Fibroblast of mammary gland (primary cell): ENCODE measurements at regions not wholly inside any gene's neighbourhood (a gene's known extent, or its start where the extent isn't known, plus 50 kb on each side); places are given as distances from the start of the nearest gene placed in this dataset.

Experiments
- DNase-seq: peaks from one replicate; pipeline ENCODE4 v3.0.0-alpha.2; 2010; ENCODE audit warnings: low read depth
- H3K4me3 ChIP-seq: 2 replicates; pipeline ENCODE4 v1.5.1; 2011; ENCODE audit warnings: low read depth, mild to moderate bottlenecking, low read length, moderate library complexity; ENCODE audit not compliant: control insufficient read depth
- CTCF ChIP-seq: conservative IDR thresholded peaks from 2 replicates; pipeline ENCODE4 v1.5.1; 2011; ENCODE audit warnings: low read depth, low read length, inconsistent platforms; ENCODE audit not compliant: control insufficient read depth, insufficient read depth

DNA sequence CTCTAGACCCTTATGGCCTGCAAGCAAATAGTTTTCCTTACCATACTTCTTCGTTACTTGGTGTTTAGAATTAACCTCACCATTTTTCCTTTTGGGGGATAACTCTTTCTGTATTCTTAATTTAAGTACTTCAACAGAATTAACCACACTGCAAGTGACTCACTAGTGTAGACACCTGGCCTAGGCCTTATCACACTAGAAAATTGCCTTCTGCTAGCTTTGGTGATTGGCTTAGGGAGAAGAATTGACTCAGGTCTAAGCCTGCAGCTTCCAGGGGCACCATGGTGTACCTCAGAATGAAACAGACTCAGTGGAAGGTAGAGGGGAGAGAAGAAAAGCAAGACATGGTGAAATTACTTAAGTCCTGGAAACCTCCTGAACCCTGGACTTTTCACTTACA, 112.8 kb upstream of the HMHB1 start:
- no peak for DNase-seq
- TF ChIP-seq CTCF, result no peak
- no peak overlapping the region for H3K4me3 ChIP-seq

- H3K4me3 ChIP-seq, result no peak overlapping the region
- DNase-seq, result no peak
- no peak for TF ChIP-seq CTCF
Measured at GRCh38 chr5:143698574-143698973, 113.4 kb upstream of the HMHB1 start.

DNA sequence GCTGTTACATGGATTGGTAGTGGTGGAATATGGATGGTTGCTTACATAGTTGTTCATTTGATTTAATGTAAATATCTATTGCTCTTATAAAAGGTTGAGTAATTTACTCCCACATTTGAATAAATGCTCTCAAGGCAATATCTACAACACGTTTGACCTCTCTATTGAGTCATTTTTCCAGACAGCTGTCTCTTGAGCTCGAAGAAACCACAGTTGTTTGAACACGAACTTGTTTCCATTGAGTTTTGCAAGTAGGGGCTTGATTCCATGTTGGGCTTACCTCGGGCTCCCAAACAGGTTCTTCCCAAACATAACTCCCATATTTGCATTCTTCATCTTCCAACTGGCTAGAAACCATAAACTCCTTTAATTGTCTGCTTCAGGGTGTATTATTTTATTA, 115.0 kb upstream of the HMHB1 start:
- no peak for DNase-seq
- H3K4me3 ChIP-seq, result no peak overlapping the region
- no peak for TF ChIP-seq CTCF

- no peak for DNase-seq
- no peak overlapping the region for H3K4me3 ChIP-seq
- no peak for TF ChIP-seq CTCF
Measured at GRCh38 chr5:143695941-143696340, 116.0 kb upstream of the HMHB1 start.

- no peak for TF ChIP-seq CTCF
- H3K4me3 ChIP-seq, result no peak overlapping the region
- peak; percentile 58 for DNase-seq
Measured at GRCh38 chr5:143695244-143695864, 116.6 kb upstream of the HMHB1 start.

- no peak overlapping the region for H3K4me3 ChIP-seq
- no peak for TF ChIP-seq CTCF
- no peak for DNase-seq
Measured at GRCh38 chr5:143694357-143694756, 117.6 kb upstream of the HMHB1 start.
